HL-60 (cell line): ENCODE measurements at regions not wholly inside any gene's neighbourhood (a gene's known extent, or its start where the extent isn't known, plus 50 kb on each side); places are given as distances from the start of the nearest gene placed in this dataset.

Source experiments
- DNase-seq, 2 experiments: peaks; one replicate each; pipeline ENCODE4 v3.0.0-alpha.2; 2010 to 2020; ENCODE audit warnings: low read depth in 1 of 2, low spot score in 1 of 2
- H3K27ac ChIP-seq: fragments of 250-450 bp; sonication (Bioruptor Pico); replicated peaks from 2 replicates; pipeline ENCODE4 v1.5.1; 2020; ENCODE audit warnings: mild to moderate bottlenecking, moderate library complexity
- H3K27me3 ChIP-seq: fragments of 250-450 bp; sonication (Bioruptor Pico); 2 replicates; pipeline ENCODE4 v1.5.1; 2021; ENCODE audit warnings: mild to moderate bottlenecking, moderate library complexity; ENCODE audit not compliant: insufficient read depth, poor library complexity, severe bottlenecking
- H3K4me3 ChIP-seq: replicated peaks from 2 replicates; pipeline ENCODE4 v1.5.1; 2011; ENCODE audit warnings: mild to moderate bottlenecking, control low read depth, low read length; ENCODE audit not compliant: insufficient read depth
- GABPA ChIP-seq: IDR thresholded peaks from 2 replicates; pipeline ENCODE4 v1.6.1; 2012; ENCODE audit warnings: low read depth
- POLR2AphosphoS5 ChIP-seq: IDR thresholded peaks from 2 replicates; pipeline ENCODE4 v1.6.1; 2012; ENCODE audit warnings: low read depth
- SPI1 ChIP-seq: IDR thresholded peaks from 2 replicates; pipeline ENCODE4 v1.6.1; 2012; ENCODE audit warnings: low read depth, mild to moderate bottlenecking, borderline replicate concordance
- TF ChIP-seq, protein P1 (sequence below): IDR thresholded peaks from 2 replicates; pipeline ENCODE4 v1.6.1; 2012; ENCODE audit warnings: low read depth; ENCODE audit not compliant: insufficient replicate concordance
- TF ChIP-seq, protein P2 (sequence below): IDR thresholded peaks from one replicate; pipeline ENCODE4 v1.5.1; 2011; ENCODE audit warnings: low read length, control low read depth, inconsistent platforms; ENCODE audit not compliant: insufficient read depth

DNA sequence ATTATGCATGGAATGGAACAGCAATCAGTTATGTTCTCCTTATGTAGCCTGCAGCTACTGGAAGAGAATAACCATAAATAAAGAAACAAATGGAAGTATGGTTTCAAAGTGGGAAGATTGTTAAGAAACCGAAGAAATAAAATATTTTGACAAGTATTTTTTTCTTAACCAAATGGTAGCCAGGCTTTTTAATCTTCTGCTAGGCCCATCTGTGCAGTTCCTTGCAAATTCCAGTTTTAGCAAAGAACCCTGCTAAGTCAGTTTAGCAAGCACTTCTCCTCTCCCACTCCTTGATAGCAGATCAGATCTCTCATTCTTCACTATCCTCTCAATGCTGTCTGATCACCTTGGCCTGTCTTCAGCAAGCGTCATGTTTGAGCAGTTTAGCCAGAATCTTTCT lies 111.1 kb upstream of the PRDM9 start:
- Histone ChIP-seq H3K4me3 (no peak overlapping the region), H3K27me3 (no peaks in the 10 kb centered on the region), H3K27ac (no peak overlapping the region)
- TF ChIP-seq POLR2AphosphoS5 (no peak), GABPA (no peak), SPI1 (no peak)
- TF ChIP-seq, protein P1, sequence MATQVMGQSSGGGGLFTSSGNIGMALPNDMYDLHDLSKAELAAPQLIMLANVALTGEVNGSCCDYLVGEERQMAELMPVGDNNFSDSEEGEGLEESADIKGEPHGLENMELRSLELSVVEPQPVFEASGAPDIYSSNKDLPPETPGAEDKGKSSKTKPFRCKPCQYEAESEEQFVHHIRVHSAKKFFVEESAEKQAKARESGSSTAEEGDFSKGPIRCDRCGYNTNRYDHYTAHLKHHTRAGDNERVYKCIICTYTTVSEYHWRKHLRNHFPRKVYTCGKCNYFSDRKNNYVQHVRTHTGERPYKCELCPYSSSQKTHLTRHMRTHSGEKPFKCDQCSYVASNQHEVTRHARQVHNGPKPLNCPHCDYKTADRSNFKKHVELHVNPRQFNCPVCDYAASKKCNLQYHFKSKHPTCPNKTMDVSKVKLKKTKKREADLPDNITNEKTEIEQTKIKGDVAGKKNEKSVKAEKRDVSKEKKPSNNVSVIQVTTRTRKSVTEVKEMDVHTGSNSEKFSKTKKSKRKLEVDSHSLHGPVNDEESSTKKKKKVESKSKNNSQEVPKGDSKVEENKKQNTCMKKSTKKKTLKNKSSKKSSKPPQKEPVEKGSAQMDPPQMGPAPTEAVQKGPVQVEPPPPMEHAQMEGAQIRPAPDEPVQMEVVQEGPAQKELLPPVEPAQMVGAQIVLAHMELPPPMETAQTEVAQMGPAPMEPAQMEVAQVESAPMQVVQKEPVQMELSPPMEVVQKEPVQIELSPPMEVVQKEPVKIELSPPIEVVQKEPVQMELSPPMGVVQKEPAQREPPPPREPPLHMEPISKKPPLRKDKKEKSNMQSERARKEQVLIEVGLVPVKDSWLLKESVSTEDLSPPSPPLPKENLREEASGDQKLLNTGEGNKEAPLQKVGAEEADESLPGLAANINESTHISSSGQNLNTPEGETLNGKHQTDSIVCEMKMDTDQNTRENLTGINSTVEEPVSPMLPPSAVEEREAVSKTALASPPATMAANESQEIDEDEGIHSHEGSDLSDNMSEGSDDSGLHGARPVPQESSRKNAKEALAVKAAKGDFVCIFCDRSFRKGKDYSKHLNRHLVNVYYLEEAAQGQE: no peak
- TF ChIP-seq, protein P2, sequence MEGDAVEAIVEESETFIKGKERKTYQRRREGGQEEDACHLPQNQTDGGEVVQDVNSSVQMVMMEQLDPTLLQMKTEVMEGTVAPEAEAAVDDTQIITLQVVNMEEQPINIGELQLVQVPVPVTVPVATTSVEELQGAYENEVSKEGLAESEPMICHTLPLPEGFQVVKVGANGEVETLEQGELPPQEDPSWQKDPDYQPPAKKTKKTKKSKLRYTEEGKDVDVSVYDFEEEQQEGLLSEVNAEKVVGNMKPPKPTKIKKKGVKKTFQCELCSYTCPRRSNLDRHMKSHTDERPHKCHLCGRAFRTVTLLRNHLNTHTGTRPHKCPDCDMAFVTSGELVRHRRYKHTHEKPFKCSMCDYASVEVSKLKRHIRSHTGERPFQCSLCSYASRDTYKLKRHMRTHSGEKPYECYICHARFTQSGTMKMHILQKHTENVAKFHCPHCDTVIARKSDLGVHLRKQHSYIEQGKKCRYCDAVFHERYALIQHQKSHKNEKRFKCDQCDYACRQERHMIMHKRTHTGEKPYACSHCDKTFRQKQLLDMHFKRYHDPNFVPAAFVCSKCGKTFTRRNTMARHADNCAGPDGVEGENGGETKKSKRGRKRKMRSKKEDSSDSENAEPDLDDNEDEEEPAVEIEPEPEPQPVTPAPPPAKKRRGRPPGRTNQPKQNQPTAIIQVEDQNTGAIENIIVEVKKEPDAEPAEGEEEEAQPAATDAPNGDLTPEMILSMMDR: no peak
- no peak for DNase-seq

DNA sequence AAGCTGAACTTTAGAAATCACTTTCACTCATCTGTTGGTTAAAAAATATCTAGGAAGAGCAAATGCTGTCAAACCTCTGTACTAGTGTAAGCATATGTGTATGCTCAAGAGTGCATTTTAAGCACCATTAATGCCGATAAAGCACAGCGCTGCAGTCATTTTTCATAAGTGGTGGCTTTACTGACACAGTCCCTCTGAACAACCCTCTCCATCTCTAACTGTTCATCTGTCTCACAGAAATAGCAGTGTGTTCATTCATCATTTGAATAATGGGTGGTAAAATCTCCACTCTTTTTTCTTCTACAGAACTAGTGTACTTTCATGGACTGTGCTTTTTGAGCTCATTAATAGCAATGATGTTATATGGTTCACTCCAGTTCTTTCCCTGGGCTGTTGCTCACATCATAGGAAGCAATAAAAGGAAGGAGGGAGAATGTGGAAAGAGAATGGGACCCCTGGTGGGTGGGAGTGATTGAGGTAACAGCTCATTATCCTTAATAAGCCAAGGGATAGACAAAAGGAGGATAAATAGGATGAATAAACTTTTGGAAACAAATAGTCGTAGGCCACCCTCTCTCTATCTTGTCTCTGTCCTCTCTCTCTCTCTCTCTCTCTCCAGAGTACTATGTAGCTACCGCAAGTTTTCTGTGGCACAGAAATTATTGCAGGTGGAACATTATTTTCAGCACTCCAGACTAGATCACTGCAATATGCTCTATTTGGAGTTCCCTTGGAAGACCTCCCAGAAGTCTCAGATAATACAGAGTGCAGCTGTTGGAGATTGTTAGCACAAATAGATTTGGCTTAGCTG lies 117.9 kb upstream of the PRDM9 start:
- no peak for DNase-seq

DNA sequence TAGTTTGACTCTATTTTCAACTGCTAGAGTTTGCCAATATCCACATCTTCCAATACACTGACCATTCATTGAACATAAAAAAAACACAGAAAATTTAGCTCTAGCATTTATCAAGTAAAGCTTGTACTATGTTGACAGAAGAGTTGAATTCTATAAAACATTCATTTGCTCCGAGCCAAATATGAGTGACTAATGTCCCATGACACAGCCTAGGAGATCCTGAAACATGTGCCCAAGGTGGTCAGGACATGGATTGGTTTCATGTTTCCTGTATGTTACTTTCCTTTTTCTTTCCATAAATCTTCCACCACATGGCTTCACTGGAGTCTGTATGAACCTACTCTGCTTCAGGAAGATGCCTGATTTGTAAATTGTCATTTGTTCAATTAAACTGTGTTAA lies 122.4 kb upstream of the PRDM9 start:
- no peak for DNase-seq
- TF ChIP-seq POLR2AphosphoS5 (no peak), GABPA (no peak), SPI1 (no peak)
- TF ChIP-seq, protein P1: no peak
- TF ChIP-seq, protein P2: no peak
- H3K4me3 ChIP-seq: no peak overlapping the region
- no peak overlapping the region for H3K27ac ChIP-seq
- H3K27me3 ChIP-seq: no peaks in the 10 kb centered on the region

More for the DNA sequence above, 117.9 kb upstream of the PRDM9 start:
- Histone ChIP-seq H3K27ac (no peak overlapping the region), H3K4me3 (no peak overlapping the region), H3K27me3 (no peaks in the 10 kb centered on the region)
- TF ChIP-seq, protein P1: no peak
- TF ChIP-seq SPI1: no peak
- no peak for TF ChIP-seq POLR2AphosphoS5
- TF ChIP-seq, protein P2: no peak
- TF ChIP-seq GABPA: no peak
